ENCODE measurements at regions not wholly inside any gene's neighbourhood (a gene's known extent, or its start where the extent isn't known, plus 50 kb on each side); places are given as distances from the start of the nearest gene placed in this dataset.
"Not testable (repeated sequence)": the region's sequence is repeated elsewhere in the genome, so short reads cannot be mapped to it uniquely, and the experiment has no call there.

GRCh38 chr15:81887188-81887587, 158.6 kb downstream of the MEX3B start:
- TF ChIP-seq CTCF, POLR2A (IDR thresholded peaks at IDR 0.05): not testable (repeated sequence)

Data from esophagus squamous epithelium (tissue), 4 donors.